Aorta (tissue), 5 donors: ENCODE measurements at regions not wholly inside any gene's neighbourhood (a gene's known extent, or its start where the extent isn't known, plus 50 kb on each side); places are given as distances from the start of the nearest gene placed in this dataset.

Source experiments
- ATAC-seq: fragments of 200-7000 bp; cut with Tn5 transposase; one replicate; pipeline ENCODE4 v1.9.1; 2022; ENCODE audit warnings: moderate library complexity; ENCODE audit not compliant: low FRiP score
- DNase-seq, 2 donors: peaks; one replicate each; pipeline ENCODE4 v3.0.0-alpha.2; 2020
- H3K27ac ChIP-seq, 2 donors: one replicate each; pipeline ENCODE4 v1.5.1; 2013; ENCODE audit warnings: low read length in 2 of 2, mild to moderate bottlenecking in 2 of 2, moderate library complexity in 2 of 2, control low read depth in 1 of 2, inconsistent platforms in 1 of 2, low read depth in 1 of 2
- H3K27me3 ChIP-seq, 2 donors: one replicate each; pipeline ENCODE4 v1.6.1; 2013; ENCODE audit warnings: control low read depth in 1 of 2, low read length in 1 of 2, mild to moderate bottlenecking in 1 of 2, moderate library complexity in 1 of 2; ENCODE audit not compliant: insufficient read depth in 2 of 2, control insufficient read depth in 1 of 2
- H3K36me3 ChIP-seq, 2 donors: one replicate each; pipeline ENCODE4 v1.6.1; 2013; ENCODE audit warnings: control low read depth in 1 of 2, low read length in 1 of 2, mild to moderate bottlenecking in 1 of 2; ENCODE audit not compliant: insufficient read depth in 2 of 2, control insufficient read depth in 1 of 2
- H3K4me1 ChIP-seq, 2 donors: one replicate each; pipeline ENCODE4 v1.6.1; 2013; ENCODE audit warnings: low read length in 2 of 2, control low read depth in 1 of 2, mild to moderate bottlenecking in 1 of 2, moderate library complexity in 1 of 2; ENCODE audit not compliant: insufficient read depth in 2 of 2, control insufficient read depth in 1 of 2
- H3K4me3 ChIP-seq, 2 donors: one replicate each; pipeline ENCODE4 v1.5.1; 2013; ENCODE audit warnings: low read length in 2 of 2, control low read depth in 1 of 2, mild to moderate bottlenecking in 1 of 2
- H3K9me3 ChIP-seq: one replicate; pipeline ENCODE4 v1.6.1; 2013; ENCODE audit warnings: mild to moderate bottlenecking, low read length; ENCODE audit not compliant: control insufficient read depth
- WGBS, 2 donors: extraction: QIAGEN DNeasy Blood & Tissue Kit; methylation state at CpG; one replicate each; pipeline ENCODE4 v1.1.7; 2013; 5-methylcytosine and 5-hydroxymethylcytosine counted together
- intact Hi-C, 2 donors: fragments of 100-400 bp; cut with DNase I; formaldehyde crosslinking; loops; one replicate each; pipeline versions ENCODE4 v1.14.2 to v1.15.0; 2022
- donor health status: healthy with polysubstance abuse.
- donor health status: Bipolar disorder and iron deficiency.
- donor health status: DM: no; HTN: no; CAD: no.
- donor health status: DM: no; HTN: no; CAD: no.
- donor health status: DM: yes; HTN: yes; CAD: no.

GRCh38 chr1:187871177-187871845 is 1042.6 kb downstream of the PLA2G4A start:
- DNase-seq (no peak), ATAC-seq (no peak)
- intact Hi-C loops: no loop called here
- Histone ChIP-seq H3K9me3 (no peaks in the 10 kb centered on the region), H3K27me3 (no peaks in the 10 kb centered on the region), H3K36me3 (no peaks in the 10 kb centered on the region), H3K4me3 (no peak overlapping the region), H3K4me1 (no peaks in the 10 kb centered on the region), H3K27ac (no peak overlapping the region)
- WGBS, 2 donors: 46 to 49% methylated on average over 2 of the region's 2 CpGs

DNA sequence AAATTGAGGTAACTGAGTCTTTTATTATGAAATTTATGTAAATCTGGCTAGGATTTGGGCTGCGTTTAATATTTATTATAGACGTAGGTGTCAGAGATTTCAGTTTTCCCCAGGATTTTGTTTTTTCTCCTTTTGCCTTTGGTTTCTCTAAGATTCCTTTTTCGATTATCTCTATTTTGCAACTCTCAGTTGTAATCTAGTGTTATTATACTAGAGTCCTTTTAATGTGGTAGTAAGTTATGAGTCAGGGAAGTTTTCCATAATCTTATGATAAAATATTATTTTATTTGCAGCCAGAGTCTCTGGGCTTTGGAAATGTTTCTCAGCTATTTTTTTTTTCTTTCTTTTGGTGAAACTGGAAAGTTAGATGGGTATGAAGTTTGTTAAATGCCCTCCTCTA is 1043.8 kb downstream of the PLA2G4A start:
- no peaks in the 10 kb centered on the region for H3K36me3 ChIP-seq
- intact Hi-C loops: no loop called here
- H3K27ac ChIP-seq: no peak overlapping the region
- H3K27me3 ChIP-seq: no peaks in the 10 kb centered on the region
- ATAC-seq (no peak), DNase-seq (no peak)
- no peak overlapping the region for H3K4me3 ChIP-seq
- H3K4me1 ChIP-seq: no peaks in the 10 kb centered on the region
- no peaks in the 10 kb centered on the region for H3K9me3 ChIP-seq
- WGBS, 2 donors: 11 to 20% methylated on average over 3 of the region's 3 CpGs

DNA sequence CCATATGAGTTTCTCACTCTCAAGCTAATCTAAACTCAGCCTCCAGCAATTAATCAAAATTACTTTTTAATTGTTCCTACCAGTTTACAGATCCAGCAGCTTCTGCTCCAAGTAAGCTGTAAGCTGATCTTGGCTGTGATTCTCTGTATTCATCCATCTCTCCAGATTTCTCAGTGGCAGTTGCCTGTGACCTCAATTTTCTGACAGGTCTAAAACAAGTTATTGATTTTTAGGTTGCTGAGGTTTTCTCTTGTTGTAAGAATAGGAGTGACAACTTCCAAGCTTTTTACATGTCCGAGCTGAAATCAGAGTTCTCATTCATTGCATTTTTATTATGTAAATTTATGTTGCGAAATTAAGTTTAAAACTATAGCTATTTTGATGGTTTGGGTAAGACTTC is 1044.4 kb downstream of the PLA2G4A start:
- Histone ChIP-seq H3K36me3 (no peaks in the 10 kb centered on the region), H3K27me3 (no peaks in the 10 kb centered on the region), H3K4me3 (no peak overlapping the region), H3K9me3 (no peaks in the 10 kb centered on the region), H3K27ac (no peak overlapping the region), H3K4me1 (no peaks in the 10 kb centered on the region)
- 73 to 74% methylated on average over 2 of the region's 2 CpGs for WGBS, 2 donors
- DNase-seq (no peak), ATAC-seq (no peak)
- intact Hi-C loops: no loop called here

DNA sequence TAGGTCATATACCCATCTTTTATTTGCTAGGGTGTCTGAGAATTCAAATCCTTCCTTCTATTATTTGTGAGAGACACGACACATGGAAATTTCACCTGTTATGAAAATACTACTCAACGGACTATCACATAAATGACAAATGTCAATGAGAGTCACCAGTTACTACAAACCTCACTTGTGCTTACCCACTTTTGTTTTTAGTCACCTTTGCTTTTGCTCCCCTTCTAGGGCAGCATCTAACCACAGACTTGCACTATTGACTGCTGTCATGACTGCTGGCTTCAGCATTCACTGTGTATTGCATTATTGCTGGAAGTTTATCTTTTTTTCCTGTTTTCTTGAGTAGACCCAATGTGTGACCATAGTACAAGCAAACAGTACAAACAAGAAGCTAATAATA is 1048.0 kb downstream of the PLA2G4A start:
- no peak for ATAC-seq
- Histone ChIP-seq H3K27me3 (no peaks in the 10 kb centered on the region), H3K4me3 (no peak overlapping the region), H3K27ac (no peak overlapping the region), H3K36me3 (no peaks in the 10 kb centered on the region), H3K4me1 (no peaks in the 10 kb centered on the region), H3K9me3 (no peaks in the 10 kb centered on the region)
- no peak for DNase-seq
- intact Hi-C loops: no loop called here
- 93% methylated on average over 2 of the region's 2 CpGs for WGBS, 2 donors

DNA sequence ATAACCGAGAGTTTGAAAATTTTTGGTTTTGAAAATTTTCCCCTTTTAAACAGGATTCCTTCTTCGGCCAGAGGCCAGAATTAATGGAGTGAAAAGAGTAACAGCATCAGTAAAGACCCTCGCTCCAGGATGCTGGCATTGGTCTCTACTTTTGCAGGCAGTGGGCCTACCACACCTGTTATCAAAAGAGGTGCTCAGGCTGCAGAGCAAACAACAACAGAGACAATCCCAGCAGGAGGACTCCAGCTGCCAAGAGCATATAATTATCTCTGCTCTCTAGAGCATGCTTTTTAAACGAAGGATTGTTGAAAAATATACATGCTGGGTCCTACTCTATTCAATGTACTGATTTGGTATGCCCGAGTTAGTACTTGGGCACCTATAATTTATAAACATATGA is 1048.5 kb downstream of the PLA2G4A start:
- Histone ChIP-seq H3K4me1 (no peaks in the 10 kb centered on the region), H3K27me3 (no peaks in the 10 kb centered on the region), H3K9me3 (no peaks in the 10 kb centered on the region), H3K27ac (no peak overlapping the region), H3K36me3 (no peaks in the 10 kb centered on the region), H3K4me3 (no peak overlapping the region)
- WGBS, 2 donors: 76 to 86% methylated on average over 5 of the region's 5 CpGs
- DNase-seq (no peak), ATAC-seq (no peak)
- intact Hi-C loops: no loop called here

DNA sequence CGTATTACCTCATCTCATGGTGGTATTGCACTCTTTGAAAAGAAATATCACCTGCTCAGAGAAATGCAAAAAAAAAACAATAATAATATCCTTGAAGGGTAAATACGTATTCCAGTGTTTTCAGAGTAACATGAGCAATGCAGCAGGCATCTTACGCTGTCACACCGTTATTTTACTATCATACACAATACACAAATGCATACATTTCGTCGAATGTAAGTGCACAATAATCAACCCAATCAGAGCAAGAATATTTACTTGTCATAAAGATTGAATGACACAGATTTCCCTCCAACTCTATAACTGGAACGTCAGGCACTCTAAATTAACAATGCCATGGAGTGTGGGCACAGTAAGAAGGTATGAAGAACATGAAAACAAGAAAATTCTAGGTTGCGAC is 1050.1 kb downstream of the PLA2G4A start:
- intact Hi-C loops: no loop called here
- Histone ChIP-seq H3K36me3 (no peaks in the 10 kb centered on the region), H3K4me3 (no peak overlapping the region), H3K27me3 (no peaks in the 10 kb centered on the region), H3K27ac (no peak overlapping the region), H3K9me3 (no peaks in the 10 kb centered on the region), H3K4me1 (no peaks in the 10 kb centered on the region)
- no peak for ATAC-seq
- no peak for DNase-seq
- WGBS, 2 donors: 81 to 89% methylated on average over 8 of the region's 8 CpGs

GRCh38 chr1:187883356-187883755 is 1054.6 kb downstream of the PLA2G4A start:
- no peak for DNase-seq
- WGBS, 2 donors: 79% methylated on average over 2 of the region's 2 CpGs

GRCh38 chr1:187891993-187892682 is 1063.4 kb downstream of the PLA2G4A start:
- no peaks in the 10 kb centered on the region for H3K9me3 ChIP-seq
- H3K27ac ChIP-seq: no peak overlapping the region
- no peak for DNase-seq
- no peak for ATAC-seq
- no peaks in the 10 kb centered on the region for H3K4me1 ChIP-seq
- H3K27me3 ChIP-seq: no peaks in the 10 kb centered on the region
- intact Hi-C loops: no loop called here
- no peaks in the 10 kb centered on the region for H3K36me3 ChIP-seq
- H3K4me3 ChIP-seq: no peak overlapping the region
- 72 to 78% methylated on average over 4 of the region's 4 CpGs for WGBS, 2 donors

More at GRCh38 chr1:187883356-187883755, 1054.6 kb downstream of the PLA2G4A start:
- Histone ChIP-seq H3K4me3 (no peak overlapping the region), H3K27ac (no peak overlapping the region), H3K4me1 (no peaks in the 10 kb centered on the region), H3K27me3 (no peaks in the 10 kb centered on the region), H3K36me3 (no peaks in the 10 kb centered on the region), H3K9me3 (no peaks in the 10 kb centered on the region)
- intact Hi-C loops: no loop called here
- no peak for ATAC-seq

GRCh38 chr1:187892683-187893039 is 1063.9 kb downstream of the PLA2G4A start:
- no peaks in the 10 kb centered on the region for H3K9me3 ChIP-seq
- no peaks in the 10 kb centered on the region for H3K27me3 ChIP-seq
- intact Hi-C loops: no loop called here
- DNase-seq (no peak), ATAC-seq (no peak)
- H3K36me3 ChIP-seq: no peaks in the 10 kb centered on the region
- no peak overlapping the region for H3K27ac ChIP-seq
- no peak overlapping the region for H3K4me3 ChIP-seq
- H3K4me1 ChIP-seq: no peaks in the 10 kb centered on the region
